ENCODE measurements at regions not wholly inside any gene's neighbourhood (a gene's known extent, or its start where the extent isn't known, plus 50 kb on each side); places are given as distances from the start of the nearest gene placed in this dataset.

GRCh38 chr18:7303316-7304060 lies 72.6 kb downstream of the LRRC30 start:
- TF ChIP-seq CC2D1A (CRISPR knock-in tag; IDR thresholded peaks at IDR 0.05) (no peak), POLR2AphosphoS2 (IDR thresholded peaks at IDR 0.05; ENCODE audit: low read depth, low read length) (no peak), POLR2AphosphoS5 (IDR thresholded peaks at IDR 0.05; ENCODE audit: low read depth, low read length) (no peak), NFIC (IDR thresholded peaks at IDR 0.05; ENCODE audit: low read length) (no peak), NFRKB (IDR thresholded peaks at IDR 0.05) (no peak), SSRP1 (CRISPR knock-in tag; IDR thresholded peaks at IDR 0.05) (no peak)
